T-cell (primary cell): ENCODE measurements at regions not wholly inside any gene's neighbourhood (a gene's known extent, or its start where the extent isn't known, plus 50 kb on each side); places are given as distances from the start of the nearest gene placed in this dataset.
A peak's percentile ranks its signal among the peaks of the same experiment; 100 is the strongest.

Experiments used
- ATAC-seq, 4 experiments: fragments of 200-7000 bp in 3 of 4; fragments of 150-1000 bp in 1 of 4; cut with Tn5 transposase; replicated peaks in 1 of 4; 1 replicate in 3 of 4; 2 replicates in 1 of 4; pipeline ENCODE4 v1.10.0; 2021; ENCODE audit warnings: moderate library complexity in 3 of 4, mild to moderate bottlenecking in 2 of 4, moderate number of reproducible peaks in 1 of 4
- CTCF ChIA-PET, 2 donors: fragments of 300-600 bp; sonication (Branson Sonifier 250); formaldehyde crosslinking; loops; one replicate each; lab custom pipeline; 2022; ENCODE audit warnings: antibody characterized with exemption in 2 of 2; lab: Charles Lee
- POLR2A ChIA-PET, 2 donors: fragments of 300-600 bp; sonication (Branson Sonifier 250); formaldehyde crosslinking; loops; one replicate each; lab custom pipeline; 2022; ENCODE audit warnings: antibody characterized with exemption in 2 of 2; lab: Charles Lee
- DNase-seq, 35 experiments: peaks; one replicate each; pipeline versions ENCODE4 v3.0.0 to v3.0.0-alpha.2; 2013 to 2023
- H3K27ac ChIP-seq: one replicate; pipeline ENCODE4 v1.5.1; 2013; ENCODE audit warnings: low read length
- H3K27me3 ChIP-seq, 2 experiments: replicated peaks in 1 of 2; 1 replicate in 1 of 2; 2 replicates in 1 of 2; pipeline versions ENCODE4 v1.6.1 to v1.7.0; 2013; ENCODE audit warnings: low read length in 1 of 2, mixed read lengths in 1 of 2; ENCODE audit not compliant: control insufficient read depth in 2 of 2, insufficient read depth in 2 of 2; ENCODE audit errors: extremely low read depth in 1 of 2
- H3K36me3 ChIP-seq, 2 donors: 1 replicate in 1 of 2; 2 replicates in 1 of 2; pipeline versions ENCODE4 v1.6.1 to v1.7.0; 2013; ENCODE audit warnings: low read length in 1 of 2; ENCODE audit not compliant: control insufficient read depth in 2 of 2, insufficient read depth in 1 of 2; ENCODE audit errors: extremely low read depth in 1 of 2
- H3K4me1 ChIP-seq, 2 experiments: 1 replicate in 1 of 2; 2 replicates in 1 of 2; pipeline versions ENCODE4 v1.6.1 to v1.7.0; 2013; ENCODE audit warnings: low read length in 2 of 2, mixed read lengths in 1 of 2; ENCODE audit not compliant: insufficient read depth in 2 of 2, control insufficient read depth in 1 of 2; ENCODE audit errors: extremely low read depth in 1 of 2
- H3K4me3 ChIP-seq, 2 donors: 1 replicate in 1 of 2; 2 replicates in 1 of 2; pipeline versions ENCODE4 v1.5.1 to v1.7.0; 2013; ENCODE audit warnings: mild to moderate bottlenecking in 2 of 2, low read length in 1 of 2, moderate library complexity in 1 of 2; ENCODE audit not compliant: control insufficient read depth in 1 of 2; ENCODE audit errors: extremely low read depth in 1 of 2
- H3K9me3 ChIP-seq: 2 replicates; pipeline ENCODE4 v1.7.0; 2013
- H3K27ac Mint-ChIP-seq, 2 donors: one replicate each; pipeline ENCODE4 v1.8.0; 2020 to 2021; ENCODE audit warnings: mild to moderate bottlenecking in 2 of 2, mixed read lengths in 2 of 2
- H3K27me3 Mint-ChIP-seq, 2 donors: one replicate each; pipeline ENCODE4 v1.8.0; 2021 to 2022; ENCODE audit warnings: mixed read lengths in 2 of 2
- H3K36me3 Mint-ChIP-seq: one replicate; pipeline ENCODE4 v1.8.0; 2021; ENCODE audit warnings: mixed read lengths
- H3K4me1 Mint-ChIP-seq, 3 donors: one replicate each; pipeline ENCODE4 v1.8.0; 2020 to 2022; ENCODE audit warnings: mixed read lengths in 3 of 3, mild to moderate bottlenecking in 1 of 3
- H3K4me3 Mint-ChIP-seq, 3 donors: one replicate each; pipeline ENCODE4 v1.8.0; 2020 to 2022; ENCODE audit warnings: mild to moderate bottlenecking in 3 of 3, mixed read lengths in 3 of 3, moderate library complexity in 3 of 3
- H3K9me3 Mint-ChIP-seq, 3 donors: one replicate each; pipeline ENCODE4 v1.8.0; 2020 to 2022; ENCODE audit warnings: mixed read lengths in 3 of 3
- WGBS: methylation state at CpG from one replicate; pipeline ENCODE4 v1.1.5; 2013; ENCODE audit warnings: missing lambda C conversion rate; ENCODE audit not compliant: insufficient coverage; 5-methylcytosine and 5-hydroxymethylcytosine counted together

GRCh38 chr22:27029584-27030130, 372.3 kb downstream of the MIAT start:
- no peak for ATAC-seq
- Histone ChIP-seq H3K27ac (no peak overlapping the region), H3K36me3 (no peaks in the 10 kb centered on the region), H3K4me3 (no peak overlapping the region), H3K9me3 (no peaks in the 10 kb centered on the region), H3K27me3 (peaks cover 0 to 13% of the 10 kb centered on the region in 2 experiments), H3K4me1 (no peaks in the 10 kb centered on the region)
- H3K4me3 Mint-ChIP-seq: no peak overlapping the region
- ChIA-PET CTCF (no interaction called here), POLR2A (no interaction called here)
- no CpG with 5 or more reads among the region's 1 CpG for WGBS
- H3K27ac Mint-ChIP-seq: no peak overlapping the region
- peaks cover 0 to 5% (median 4%) of the 10 kb centered on the region in 3 donors for H3K9me3 Mint-ChIP-seq
- H3K36me3 Mint-ChIP-seq: no peaks in the 10 kb centered on the region
- DNase-seq: no peak
- no peaks in the 10 kb centered on the region for H3K4me1 Mint-ChIP-seq
- H3K27me3 Mint-ChIP-seq: peaks cover 17 to 32% of the 10 kb centered on the region in 2 donors

GRCh38 chr22:27032091-27032761, 374.8 kb downstream of the MIAT start:
- H3K9me3 ChIP-seq: no peaks in the 10 kb centered on the region
- Mint-ChIP-seq H3K36me3 (no peaks in the 10 kb centered on the region), H3K4me3 (no peak overlapping the region), H3K27me3 (peaks cover 16 to 27% of the 10 kb centered on the region in 2 donors), H3K27ac (no peak overlapping the region), H3K9me3 (peaks cover 0 to 5% (median 4%) of the 10 kb centered on the region in 3 donors), H3K4me1 (no peaks in the 10 kb centered on the region)
- H3K27ac ChIP-seq: no peak overlapping the region
- no peaks in the 10 kb centered on the region for H3K36me3 ChIP-seq
- 65% methylated on average over 27 of the region's 29 CpGs for WGBS
- ATAC-seq (no peak), DNase-seq (no peak)
- ChIA-PET POLR2A (no interaction called here), CTCF (no interaction called here)
- peaks cover 0 to 13% of the 10 kb centered on the region in 2 experiments for H3K27me3 ChIP-seq
- H3K4me3 ChIP-seq: no peak overlapping the region
- H3K4me1 ChIP-seq: no peaks in the 10 kb centered on the region

- no peak overlapping the region for H3K27ac ChIP-seq
- ChIA-PET CTCF (no interaction called here), POLR2A (no interaction called here)
- Mint-ChIP-seq H3K27me3 (peaks cover 4 to 22% of the 10 kb centered on the region in 2 donors), H3K9me3 (peaks cover 2 to 8% (median 4%) of the 10 kb centered on the region in 3 donors), H3K27ac (peak overlapping the region in 1 of 2 donors; percentile 21), H3K4me3 (no peak overlapping the region), H3K36me3 (no peaks in the 10 kb centered on the region), H3K4me1 (no peaks in the 10 kb centered on the region)
- H3K4me3 ChIP-seq: no peak overlapping the region
- DNase-seq (no peak), ATAC-seq (no peak)
- no peaks in the 10 kb centered on the region for H3K4me1 ChIP-seq
- peaks cover 0 to 7% of the 10 kb centered on the region in 2 experiments for H3K27me3 ChIP-seq
- H3K36me3 ChIP-seq: no peaks in the 10 kb centered on the region
- H3K9me3 ChIP-seq: no peaks in the 10 kb centered on the region
- WGBS: 80% methylated on average over 4 of the region's 14 CpGs
These were observed 384.4 kb downstream of the MIAT start for GRCh38 chr22:27041745-27042310.

GRCh38 chr22:27043262-27043661, 385.9 kb downstream of the MIAT start:
- DNase-seq (no peak), ATAC-seq (no peak)
- Mint-ChIP-seq H3K4me1 (no peaks in the 10 kb centered on the region), H3K4me3 (no peak overlapping the region), H3K9me3 (peaks cover 2 to 3% (median 2%) of the 10 kb centered on the region in 3 donors), H3K36me3 (no peaks in the 10 kb centered on the region), H3K27ac (no peak overlapping the region), H3K27me3 (peaks cover 4 to 17% of the 10 kb centered on the region in 2 donors)
- 100% methylated on average over 1 of the region's 5 CpGs for WGBS
- Histone ChIP-seq H3K36me3 (no peaks in the 10 kb centered on the region), H3K4me1 (no peaks in the 10 kb centered on the region), H3K27ac (no peak overlapping the region), H3K4me3 (no peak overlapping the region), H3K9me3 (no peaks in the 10 kb centered on the region), H3K27me3 (peaks cover 0 to 7% of the 10 kb centered on the region in 2 experiments)
- CTCF ChIA-PET: no interaction called here
- POLR2A ChIA-PET: no interaction called here

GRCh38 chr22:27045103-27045947, 387.9 kb downstream of the MIAT start:
- DNase-seq: no peak
- POLR2A ChIA-PET: no interaction called here
- 35% methylated on average over 3 of the region's 7 CpGs for WGBS
- Histone ChIP-seq H3K27me3 (peaks cover 0 to 3% of the 10 kb centered on the region in 2 experiments), H3K27ac (no peak overlapping the region), H3K4me1 (no peaks in the 10 kb centered on the region), H3K9me3 (no peaks in the 10 kb centered on the region), H3K36me3 (no peaks in the 10 kb centered on the region), H3K4me3 (no peak overlapping the region)
- Mint-ChIP-seq H3K4me1 (no peaks in the 10 kb centered on the region), H3K27me3 (peaks cover 4 to 13% of the 10 kb centered on the region in 2 donors), H3K9me3 (no peaks in the 10 kb centered on the region), H3K4me3 (no peak overlapping the region), H3K36me3 (no peaks in the 10 kb centered on the region), H3K27ac (no peak overlapping the region)
- CTCF ChIA-PET: no interaction called here
- no peak for ATAC-seq

- no peak for ATAC-seq
- no peak overlapping the region for H3K4me3 Mint-ChIP-seq
- no peaks in the 10 kb centered on the region for H3K36me3 ChIP-seq
- H3K4me1 ChIP-seq: no peaks in the 10 kb centered on the region
- H3K4me3 ChIP-seq: no peak overlapping the region
- H3K27me3 ChIP-seq: peaks cover 0 to 3% of the 10 kb centered on the region in 2 experiments
- no peaks in the 10 kb centered on the region for H3K36me3 Mint-ChIP-seq
- H3K9me3 ChIP-seq: no peaks in the 10 kb centered on the region
- H3K27me3 Mint-ChIP-seq: peaks cover 6 to 17% of the 10 kb centered on the region in 2 donors
- ChIA-PET CTCF (no interaction called here), POLR2A (no interaction called here)
- DNase-seq: no peak
- no peaks in the 10 kb centered on the region for H3K4me1 Mint-ChIP-seq
- H3K27ac Mint-ChIP-seq: no peak overlapping the region
- WGBS: no CpG with 5 or more reads among the region's 1 CpG
- no peak overlapping the region for H3K27ac ChIP-seq
- H3K9me3 Mint-ChIP-seq: no peaks in the 10 kb centered on the region
These were observed 388.7 kb downstream of the MIAT start for GRCh38 chr22:27046086-27046485.
